GM23248 (cell line): ENCODE measurements at regions not wholly inside any gene's neighbourhood (a gene's known extent, or its start where the extent isn't known, plus 50 kb on each side); places are given as distances from the start of the nearest gene placed in this dataset.
"Not testable (repeated sequence)": the region's sequence is repeated elsewhere in the genome, so short reads cannot be mapped to it uniquely, and the experiment has no call there.

Experiments used
- DNase-seq: peaks from one replicate; pipeline ENCODE4 v3.0.0-alpha.2; 2015
- H2AFZ ChIP-seq: fragments of 200-600 bp; sonication (generic); 2 replicates; pipeline ENCODE4 v1.6.1; 2016; ENCODE audit warnings: antibody characterized with exemption
- H3F3A ChIP-seq: fragments of 200-600 bp; sonication (generic); 2 replicates; pipeline ENCODE4 v1.6.1; 2016; ENCODE audit warnings: mild to moderate bottlenecking, antibody characterized with exemption, mixed run types; ENCODE audit not compliant: insufficient read depth
- H3K27ac ChIP-seq: fragments of 200-600 bp; sonication (generic); 2 replicates; pipeline ENCODE4 v1.5.1; 2016; ENCODE audit warnings: mild to moderate bottlenecking
- H3K27me3 ChIP-seq: fragments of 200-600 bp; sonication (generic); replicated peaks from 2 replicates; pipeline ENCODE4 v1.6.1; 2016; ENCODE audit warnings: mild to moderate bottlenecking; ENCODE audit not compliant: insufficient read depth
- H3K36me3 ChIP-seq: fragments of 200-600 bp; sonication (generic); 2 replicates; pipeline ENCODE4 v1.6.1; 2016; ENCODE audit warnings: low read depth, mild to moderate bottlenecking
- H3K4me1 ChIP-seq: fragments of 200-600 bp; sonication (generic); 2 replicates; pipeline ENCODE4 v1.6.1; 2016; ENCODE audit warnings: mild to moderate bottlenecking; ENCODE audit not compliant: insufficient read depth
- H3K4me2 ChIP-seq: fragments of 200-600 bp; sonication (generic); one replicate; pipeline ENCODE4 v1.6.1; 2016; ENCODE audit warnings: mild to moderate bottlenecking; ENCODE audit not compliant: unreplicated experiment
- H3K4me3 ChIP-seq: fragments of 200-600 bp; sonication (generic); 2 replicates; pipeline ENCODE4 v1.5.1; 2016; ENCODE audit warnings: mild to moderate bottlenecking
- H3K79me2 ChIP-seq: fragments of 200-600 bp; sonication (generic); 2 replicates; pipeline ENCODE4 v1.6.1; 2016; ENCODE audit warnings: mild to moderate bottlenecking; ENCODE audit not compliant: insufficient read depth
- H3K9ac ChIP-seq: fragments of 200-600 bp; sonication (generic); 2 replicates; pipeline ENCODE4 v1.6.1; 2016; ENCODE audit warnings: mild to moderate bottlenecking
- H3K9me2 ChIP-seq: fragments of 200-600 bp; sonication (generic); 2 replicates; pipeline ENCODE4 v1.6.1; 2016; ENCODE audit warnings: mixed run types, mild to moderate bottlenecking, moderate library complexity; ENCODE audit not compliant: insufficient read depth
- H3K9me3 ChIP-seq: fragments of 200-600 bp; sonication (generic); one replicate; pipeline ENCODE4 v1.6.1; 2017; ENCODE audit warnings: low read depth
- H4K20me1 ChIP-seq: fragments of 200-600 bp; sonication (generic); 2 replicates; pipeline ENCODE4 v1.6.0; 2016; ENCODE audit not compliant: insufficient read depth
- EZH2 ChIP-seq: fragments of 200-600 bp; sonication (generic); IDR thresholded peaks from 2 replicates; pipeline ENCODE4 v1.6.1; 2018; ENCODE audit warnings: antibody characterized with exemption, mild to moderate bottlenecking; ENCODE audit not compliant: insufficient read depth, poor library complexity, severe bottlenecking
- EZH2phosphoT487 ChIP-seq: fragments of 200-600 bp; sonication (generic); IDR thresholded peaks from 2 replicates; pipeline ENCODE4 v1.6.1; 2018; ENCODE audit warnings: antibody characterized with exemption, moderate library complexity, mild to moderate bottlenecking, low read depth; ENCODE audit not compliant: insufficient read depth
- WGBS, 2 experiments: methylation state at CpG; one replicate each; pipeline ENCODE4 v1.1.6; 2015 to 2017; ENCODE audit warnings: low lambda C conversion rate in 2 of 2, low coverage in 1 of 2; ENCODE audit errors: missing lambda C conversion rate in 2 of 2; 5-methylcytosine and 5-hydroxymethylcytosine counted together
- in situ Hi-C: fragments of 300-500 bp; cut with MboI; formaldehyde crosslinking; loops from 2 replicates; pipeline ENCODE4 v1.15.0; 2020

- in situ Hi-C loops = no loop called here
- H3K9me2 ChIP-seq = no peaks in the 10 kb centered on the region
These were observed 247.7 kb downstream of the PDCD6IP start for GRCh38 chr3:34046154-34046553.

DNA sequence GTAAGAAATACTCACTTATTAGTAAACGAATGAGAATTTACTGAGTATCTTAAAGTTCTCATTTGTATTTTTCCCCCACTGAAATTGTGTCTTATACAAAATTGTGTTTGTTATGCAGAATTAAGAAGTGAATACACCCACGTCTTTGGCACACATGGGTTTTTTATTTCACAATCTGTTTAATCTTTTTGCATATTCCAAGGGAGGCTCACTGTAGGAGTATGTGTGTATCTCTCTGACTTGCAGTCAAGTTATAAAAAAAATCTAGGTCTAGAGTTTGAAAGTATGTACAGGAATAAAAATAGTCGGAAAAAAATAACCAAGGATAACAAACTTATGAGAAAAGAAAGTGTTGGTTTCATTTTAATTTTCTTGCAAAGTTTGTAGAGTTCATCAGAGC is 255.2 kb downstream of the PDCD6IP start:
- no peak overlapping the region for H3K4me3 ChIP-seq
- 21 to 22% methylated on average over 3 of the region's 3 CpGs for WGBS, 2 experiments
- H4K20me1 ChIP-seq = no peaks in the 10 kb centered on the region
- no peaks in the 10 kb centered on the region for H3K4me1 ChIP-seq
- no peak overlapping the region for H2AFZ ChIP-seq
- no peak overlapping the region for H3K4me2 ChIP-seq
- no peak for TF ChIP-seq EZH2
- no peak for TF ChIP-seq EZH2phosphoT487
- no peaks in the 10 kb centered on the region for H3K36me3 ChIP-seq
- H3K9me3 ChIP-seq = no peaks in the 10 kb centered on the region
- H3K9me2 ChIP-seq = no peaks in the 10 kb centered on the region
- peak; percentile 16 for DNase-seq
- no peaks in the 10 kb centered on the region for H3K79me2 ChIP-seq
- H3K9ac ChIP-seq = no peak overlapping the region
- H3K27ac ChIP-seq = no peak overlapping the region
- no peaks in the 10 kb centered on the region for H3F3A ChIP-seq
- in situ Hi-C loops = no loop called here
- no peaks in the 10 kb centered on the region for H3K27me3 ChIP-seq

More at GRCh38 chr3:34046154-34046553, 247.7 kb downstream of the PDCD6IP start:
- no peak for DNase-seq
- no peaks in the 10 kb centered on the region for H3K79me2 ChIP-seq
- H3K27ac ChIP-seq = no peak overlapping the region
- no peaks in the 10 kb centered on the region for H3K36me3 ChIP-seq
- H3F3A ChIP-seq = no peaks in the 10 kb centered on the region
- no peaks in the 10 kb centered on the region for H3K27me3 ChIP-seq
- TF ChIP-seq EZH2phosphoT487 (no peak), EZH2 (no peak)
- H3K9ac ChIP-seq = no peak overlapping the region
- no peak overlapping the region for H3K4me2 ChIP-seq
- no peaks in the 10 kb centered on the region for H4K20me1 ChIP-seq
- no peaks in the 10 kb centered on the region for H3K4me1 ChIP-seq
- no peaks in the 10 kb centered on the region for H3K9me3 ChIP-seq
- H2AFZ ChIP-seq = no peak overlapping the region
- H3K4me3 ChIP-seq = no peak overlapping the region
- WGBS, 2 experiments = 25 to 38% methylated on average over 1 of the region's 1 CpG

GRCh38 chr3:34056181-34056910 is 257.9 kb downstream of the PDCD6IP start:
- H3K36me3 ChIP-seq = no peaks in the 10 kb centered on the region
- H3K27ac ChIP-seq = no peak overlapping the region
- in situ Hi-C loops = no loop called here
- WGBS, 2 experiments = 15 to 35% methylated on average over 3 of the region's 3 CpGs
- no peaks in the 10 kb centered on the region for H3K9me2 ChIP-seq
- H4K20me1 ChIP-seq = no peaks in the 10 kb centered on the region
- H3F3A ChIP-seq = no peaks in the 10 kb centered on the region
- no peak for DNase-seq
- H3K9ac ChIP-seq = no peak overlapping the region
- no peaks in the 10 kb centered on the region for H3K79me2 ChIP-seq
- TF ChIP-seq EZH2phosphoT487 (no peak), EZH2 (no peak)
- no peaks in the 10 kb centered on the region for H3K9me3 ChIP-seq
- peak overlapping the region; percentile 50 for H2AFZ ChIP-seq
- no peaks in the 10 kb centered on the region for H3K4me1 ChIP-seq
- no peaks in the 10 kb centered on the region for H3K27me3 ChIP-seq
- H3K4me3 ChIP-seq = no peak overlapping the region
- H3K4me2 ChIP-seq = no peak overlapping the region

DNA sequence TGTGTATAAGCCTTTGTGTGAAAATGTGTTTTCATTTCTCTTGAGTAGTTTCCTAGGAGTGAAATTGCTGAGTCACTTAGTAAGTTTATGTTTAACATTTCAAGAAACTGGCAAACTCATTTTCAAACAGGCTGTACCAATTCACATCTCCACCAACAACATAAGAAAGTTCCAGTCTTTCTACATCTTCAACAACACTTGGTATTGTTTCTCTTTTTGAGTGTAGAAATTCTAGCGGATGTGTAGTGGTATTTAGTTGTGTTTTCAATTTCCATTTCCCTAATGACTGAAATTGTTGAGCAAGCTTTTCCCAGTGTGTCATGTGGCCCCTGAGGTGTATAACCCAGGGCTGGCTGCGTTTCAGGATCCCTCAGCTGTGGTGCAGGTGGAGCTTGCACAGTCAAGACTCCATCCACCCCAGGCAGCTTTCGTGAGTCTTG is 258.5 kb downstream of the PDCD6IP start:
- Histone ChIP-seq H3K79me2 (no peaks in the 10 kb centered on the region), H3K9me2 (no peaks in the 10 kb centered on the region), H3K27me3 (no peaks in the 10 kb centered on the region), H3F3A (no peaks in the 10 kb centered on the region), H3K9me3 (no peaks in the 10 kb centered on the region), H3K4me2 (no peak overlapping the region), H2AFZ (peak overlapping the region; percentile 50), H3K4me1 (no peaks in the 10 kb centered on the region), H4K20me1 (no peaks in the 10 kb centered on the region), H3K36me3 (no peaks in the 10 kb centered on the region), H3K9ac (no peak overlapping the region), H3K27ac (no peak overlapping the region), H3K4me3 (no peak overlapping the region)
- peak; percentile 22 for DNase-seq
- WGBS, 2 experiments = 20 to 33% methylated on average over 3 of the region's 3 CpGs
- in situ Hi-C loops = no loop called here
- TF ChIP-seq EZH2 = no peak
- TF ChIP-seq EZH2phosphoT487 = no peak

- H3K27ac ChIP-seq, H3K9me2 ChIP-seq, in situ Hi-C loops, H3F3A ChIP-seq, H4K20me1 ChIP-seq, H3K4me1 ChIP-seq, H3K36me3 ChIP-seq, H2AFZ ChIP-seq, DNase-seq, H3K9me3 ChIP-seq, H3K9ac ChIP-seq, H3K4me2 ChIP-seq, H3K27me3 ChIP-seq, H3K4me3 ChIP-seq, H3K79me2 ChIP-seq: not testable (repeated sequence)
- 40 to 69% methylated on average over 1 of the region's 1 CpG for WGBS, 2 experiments
These were observed 262.6 kb downstream of the PDCD6IP start for GRCh38 chr3:34060995-34061394.
